A673 (cell line): ENCODE measurements at regions not wholly inside any gene's neighbourhood (a gene's known extent, or its start where the extent isn't known, plus 50 kb on each side); places are given as distances from the start of the nearest gene placed in this dataset.

ENCODE experiments used
- EZH2 ChIP-seq: fragments of 200-600 bp; sonication (generic); IDR thresholded peaks from 2 replicates; pipeline ENCODE4 v1.6.1; 2017; ENCODE audit warnings: borderline replicate concordance, low read depth, mild to moderate bottlenecking, mixed read lengths, antibody characterized with exemption, low read length; ENCODE audit not compliant: poor library complexity, severe bottlenecking
- TF ChIP-seq, protein P1 (sequence below): fragments of 300-800, 200-600 bp; sonication (generic); conservative IDR thresholded peaks from 2 replicates; pipeline ENCODE4 v1.5.1; 2017; ENCODE audit warnings: low read depth, mild to moderate bottlenecking, antibody characterized with exemption, low read length, moderate library complexity, mixed read lengths

DNA sequence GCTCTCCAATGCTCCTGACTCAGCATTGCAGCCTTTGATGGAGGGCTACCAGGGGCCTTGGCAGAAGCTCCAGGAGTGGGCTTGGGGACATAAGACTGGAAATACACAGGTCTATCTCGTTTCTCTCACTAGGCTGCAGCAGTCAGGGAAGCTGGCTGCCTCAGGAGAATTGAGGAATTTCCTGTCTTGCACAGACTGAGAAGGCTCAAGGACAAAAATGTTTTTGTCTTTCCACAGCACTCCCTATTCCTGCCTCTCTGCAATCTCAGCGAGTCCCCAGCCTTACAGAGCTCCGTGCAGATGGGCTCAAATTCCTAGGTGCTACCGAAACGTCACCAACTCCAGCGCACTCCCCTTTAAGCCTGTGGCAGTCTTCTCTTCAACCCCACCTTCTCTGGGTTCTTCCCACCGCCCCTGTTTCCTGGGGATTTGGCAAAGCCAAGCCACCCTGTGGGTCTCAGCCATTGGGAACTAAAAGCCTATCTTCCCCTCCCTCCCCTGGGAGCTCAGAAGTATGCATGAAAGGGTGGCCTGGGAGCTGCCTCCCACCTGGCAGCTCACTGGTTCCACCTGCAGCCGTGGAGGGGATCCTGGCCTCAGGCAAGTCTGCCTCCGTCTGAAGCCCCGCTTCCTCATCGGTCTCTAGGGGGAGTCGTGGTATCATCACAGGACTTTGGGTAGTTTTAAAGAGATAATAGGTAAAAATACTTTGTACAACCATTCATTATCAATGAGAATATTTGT lies 322.6 kb upstream of the FRG2C start:
- TF ChIP-seq, protein P1, sequence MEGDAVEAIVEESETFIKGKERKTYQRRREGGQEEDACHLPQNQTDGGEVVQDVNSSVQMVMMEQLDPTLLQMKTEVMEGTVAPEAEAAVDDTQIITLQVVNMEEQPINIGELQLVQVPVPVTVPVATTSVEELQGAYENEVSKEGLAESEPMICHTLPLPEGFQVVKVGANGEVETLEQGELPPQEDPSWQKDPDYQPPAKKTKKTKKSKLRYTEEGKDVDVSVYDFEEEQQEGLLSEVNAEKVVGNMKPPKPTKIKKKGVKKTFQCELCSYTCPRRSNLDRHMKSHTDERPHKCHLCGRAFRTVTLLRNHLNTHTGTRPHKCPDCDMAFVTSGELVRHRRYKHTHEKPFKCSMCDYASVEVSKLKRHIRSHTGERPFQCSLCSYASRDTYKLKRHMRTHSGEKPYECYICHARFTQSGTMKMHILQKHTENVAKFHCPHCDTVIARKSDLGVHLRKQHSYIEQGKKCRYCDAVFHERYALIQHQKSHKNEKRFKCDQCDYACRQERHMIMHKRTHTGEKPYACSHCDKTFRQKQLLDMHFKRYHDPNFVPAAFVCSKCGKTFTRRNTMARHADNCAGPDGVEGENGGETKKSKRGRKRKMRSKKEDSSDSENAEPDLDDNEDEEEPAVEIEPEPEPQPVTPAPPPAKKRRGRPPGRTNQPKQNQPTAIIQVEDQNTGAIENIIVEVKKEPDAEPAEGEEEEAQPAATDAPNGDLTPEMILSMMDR = no peak; the same call in 1 of the 2 replicates
- TF ChIP-seq EZH2 = no peak
